IMR-90 (cell line): ENCODE measurements at regions not wholly inside any gene's neighbourhood (a gene's known extent, or its start where the extent isn't known, plus 50 kb on each side); places are given as distances from the start of the nearest gene placed in this dataset.

Source experiments
- ATAC-seq: fragments of 200-7000 bp; cut with Tn5 transposase; 2 replicates; pipeline ENCODE4 v1.9.1; 2020; ENCODE audit warnings: low read depth, mild to moderate bottlenecking, moderate library complexity
- BruUV-seq: library from RNA; stranded (reverse); fragments of 400-500 nt; replicated peaks from 2 replicates; lab custom pipeline; 2021; lab: Mats Ljungman, UMichigan
- CTCF ChIA-PET: fragments of 300-600 bp; formaldehyde crosslinking; extraction: SDS; loops from one replicate; lab custom pipeline; 2021; ENCODE audit warnings: antibody characterized with exemption; lab: Yijun Ruan, JAX
- POLR2A ChIA-PET: fragments of 300-600 bp; sonication (Branson Sonifier 250); formaldehyde crosslinking; loops from one replicate; lab custom pipeline; 2022; ENCODE audit warnings: antibody characterized with exemption; ENCODE audit not compliant: unreplicated experiment; lab: Charles Lee
- DNase-seq: peaks from one replicate; pipeline ENCODE4 v3.0.0; 2013
- H2AFZ ChIP-seq: replicated peaks from 2 replicates; pipeline ENCODE3; 2013; ENCODE audit warnings: low read length, mild to moderate bottlenecking; ENCODE audit not compliant: poor library complexity
- H2AK5ac ChIP-seq: 2 replicates; pipeline ENCODE4 v1.6.1; 2013; ENCODE audit warnings: low read depth, low read length, inconsistent platforms
- H2AK9ac ChIP-seq: replicated peaks from 2 replicates; pipeline ENCODE3; 2013; ENCODE audit warnings: mild to moderate bottlenecking, low read depth, low read length, moderate library complexity; ENCODE audit not compliant: poor library complexity
- H2BK120ac ChIP-seq: 2 replicates; pipeline ENCODE4 v1.6.1; 2013; ENCODE audit warnings: low read depth, low read length, inconsistent platforms
- H2BK15ac ChIP-seq: 3 replicates; pipeline ENCODE4 v1.6.1; 2013; ENCODE audit warnings: low read depth, low read length, inconsistent platforms
- H2BK20ac ChIP-seq: 2 replicates; pipeline ENCODE4 v1.6.1; 2013; ENCODE audit warnings: low read depth, mild to moderate bottlenecking, inconsistent platforms, low read length, moderate library complexity
- H2BK5ac ChIP-seq: 2 replicates; pipeline ENCODE4 v1.6.1; 2013; ENCODE audit warnings: mild to moderate bottlenecking, low read depth, low read length, inconsistent platforms; ENCODE audit not compliant: poor library complexity, severe bottlenecking
- H3K14ac ChIP-seq: replicated peaks from 2 replicates; pipeline ENCODE4 v1.6.1; 2013; ENCODE audit warnings: low read depth, low read length, inconsistent platforms
- H3K18ac ChIP-seq: 2 replicates; pipeline ENCODE4 v1.6.1; 2013; ENCODE audit warnings: low read depth, low read length, control low read depth
- H3K23ac ChIP-seq: 2 replicates; pipeline ENCODE4 v1.6.1; 2013; ENCODE audit warnings: low read depth, low read length, inconsistent platforms
- H3K27ac ChIP-seq: 2 replicates; pipeline ENCODE4 v1.5.1; 2013; ENCODE audit warnings: mild to moderate bottlenecking, control low read depth, low read length; ENCODE audit not compliant: insufficient read depth
- H3K27me3 ChIP-seq: 2 replicates; pipeline ENCODE4 v1.6.1; 2013; ENCODE audit warnings: low read length; ENCODE audit not compliant: control insufficient read depth, insufficient read depth
- H3K36me3 ChIP-seq: 2 replicates; pipeline ENCODE4 v1.6.1; 2013; ENCODE audit warnings: low read length, mixed read lengths; ENCODE audit not compliant: control insufficient read depth, insufficient read depth
- H3K4ac ChIP-seq: 2 replicates; pipeline ENCODE4 v1.6.1; 2013; ENCODE audit warnings: low read depth, low read length, inconsistent platforms
- H3K4me1 ChIP-seq: 2 replicates; pipeline ENCODE4 v1.6.1; 2013; ENCODE audit warnings: low read length, mixed read lengths; ENCODE audit not compliant: control insufficient read depth, insufficient read depth
- H3K4me2 ChIP-seq: 2 replicates; pipeline ENCODE4 v1.6.1; 2013; ENCODE audit warnings: low read depth, mild to moderate bottlenecking, control low read depth, low read length, moderate library complexity
- H3K4me3 ChIP-seq: 2 replicates; pipeline ENCODE4 v1.5.1; 2013; ENCODE audit warnings: low read depth, mild to moderate bottlenecking, control low read depth, low read length, moderate library complexity; ENCODE audit not compliant: insufficient read depth
- H3K56ac ChIP-seq: 2 replicates; pipeline ENCODE4 v1.6.1; 2013; ENCODE audit warnings: low read length, inconsistent platforms; ENCODE audit not compliant: insufficient read depth; ENCODE audit errors: extremely low read depth
- H3K79me1 ChIP-seq, 2 experiments: 2 replicates each; pipeline ENCODE4 v1.6.1; 2013; ENCODE audit warnings: low read length in 2 of 2, inconsistent platforms in 1 of 2, low read depth in 1 of 2
- H3K9ac ChIP-seq: 2 replicates; pipeline ENCODE4 v1.6.1; 2013; ENCODE audit warnings: low read depth, low read length, control low read depth
- H3K9me1 ChIP-seq: 2 replicates; pipeline ENCODE4 v1.6.1; 2013; ENCODE audit warnings: low read length, inconsistent platforms; ENCODE audit not compliant: insufficient read depth
- H3K9me3 ChIP-seq: 2 replicates; pipeline ENCODE4 v1.6.1; 2013; ENCODE audit warnings: low read length; ENCODE audit not compliant: control insufficient read depth, insufficient read depth
- H4K20me1 ChIP-seq: 2 replicates; pipeline ENCODE4 v1.6.1; 2013; ENCODE audit warnings: low read length, inconsistent platforms; ENCODE audit not compliant: insufficient read depth
- H4K5ac ChIP-seq: 2 replicates; pipeline ENCODE4 v1.6.1; 2013; ENCODE audit warnings: mild to moderate bottlenecking, low read depth, low read length, control low read depth
- H4K8ac ChIP-seq, 2 experiments: 2 replicates each; pipeline ENCODE4 v1.6.1; 2013; ENCODE audit warnings: low read depth in 2 of 2, low read length in 2 of 2, control low read depth in 1 of 2, inconsistent platforms in 1 of 2
- H4K91ac ChIP-seq: 2 replicates; pipeline ENCODE4 v1.6.1; 2013; ENCODE audit warnings: low read depth, low read length, inconsistent platforms; ENCODE audit not compliant: insufficient read depth
- BHLHE40 ChIP-seq: fragments of 150-350 bp; IDR thresholded peaks from 2 replicates; pipeline ENCODE4 v1.6.1; 2016; ENCODE audit warnings: mild to moderate bottlenecking, low read depth, low read length
- CEBPB ChIP-seq: IDR thresholded peaks from 2 replicates; pipeline ENCODE4 v1.6.1; 2012; ENCODE audit warnings: low read depth, low read length, improper control_type of control experiment
- CHD1 ChIP-seq: IDR thresholded peaks from 2 replicates; pipeline ENCODE4 v1.6.1; 2012; ENCODE audit warnings: low read depth, low read length, improper control_type of control experiment
- CTCF ChIP-seq: conservative IDR thresholded peaks from 2 replicates; pipeline ENCODE4 v1.5.1; 2012; ENCODE audit warnings: mild to moderate bottlenecking, low read depth, low read length, improper control_type of control experiment
- FOS ChIP-seq: fragments of 150-350 bp; IDR thresholded peaks from 2 replicates; pipeline ENCODE4 v1.6.1; 2016; ENCODE audit warnings: low read depth, low read length
- MAFK ChIP-seq: IDR thresholded peaks from 2 replicates; pipeline ENCODE4 v1.6.1; 2012; ENCODE audit warnings: low read depth, low read length, improper control_type of control experiment
- MAZ ChIP-seq: IDR thresholded peaks from 2 replicates; pipeline ENCODE4 v1.6.1; 2012; ENCODE audit warnings: low read depth, mild to moderate bottlenecking, low read length, improper control_type of control experiment, moderate library complexity, borderline replicate concordance
- MXI1 ChIP-seq: IDR thresholded peaks from 2 replicates; pipeline ENCODE4 v1.6.1; 2012; ENCODE audit warnings: low read depth, mild to moderate bottlenecking, low read length, moderate library complexity, borderline replicate concordance
- NFE2L2 ChIP-seq: fragments of 150-350 bp; IDR thresholded peaks from 2 replicates; pipeline ENCODE4 v1.6.1; 2016; ENCODE audit warnings: low read depth, mild to moderate bottlenecking, low read length
- POLR2A ChIP-seq: IDR thresholded peaks from 2 replicates; pipeline ENCODE4 v1.6.1; 2012; ENCODE audit warnings: mild to moderate bottlenecking, low read depth, low read length
- RAD21 ChIP-seq: IDR thresholded peaks from 2 replicates; pipeline ENCODE4 v1.6.1; 2012; ENCODE audit warnings: low read length, improper control_type of control experiment
- RCOR1 ChIP-seq: IDR thresholded peaks from 2 replicates; pipeline ENCODE4 v1.6.1; 2012; ENCODE audit warnings: mild to moderate bottlenecking, low read length, improper control_type of control experiment; ENCODE audit not compliant: insufficient replicate concordance
- RFX5 ChIP-seq: IDR thresholded peaks from 2 replicates; pipeline ENCODE4 v1.8.0; 2012; ENCODE audit warnings: low read depth, mild to moderate bottlenecking, low read length, moderate library complexity
- SMC3 ChIP-seq: fragments of 150-350 bp; IDR thresholded peaks from 2 replicates; pipeline ENCODE4 v1.6.1; 2016; ENCODE audit warnings: low read depth, mild to moderate bottlenecking, antibody characterized with exemption, low read length, moderate library complexity
- WGBS, 2 experiments: methylation state at CpG; one replicate each; pipeline versions ENCODE4 v1.1.5 to v1.1.7; 2013; ENCODE audit warnings: missing lambda C conversion rate in 2 of 2; ENCODE audit not compliant: insufficient read length in 1 of 2; ENCODE audit errors: extremely low coverage in 2 of 2; 5-methylcytosine and 5-hydroxymethylcytosine counted together
- dilution Hi-C: fragments of 300-500 bp; cut with HindIII; formaldehyde crosslinking; loops from one replicate; pipeline ENCODE4 v1.14.3; 2018; ENCODE audit warnings: low sequenced_read_pairs; ENCODE audit not compliant: unreplicated experiment
- in situ Hi-C: fragments of 300-500 bp; cut with MboI; formaldehyde crosslinking; loops from 3 replicates; pipeline ENCODE4 v1.14.3; 2019; ENCODE audit warnings: low sequenced_read_pairs, inconsistent platforms, mixed read lengths
- intact Hi-C: fragments of 100-400 bp; cut with micrococcal nuclease; formaldehyde crosslinking; loops from 2 replicates; pipeline ENCODE4 v1.10.0; 2022
- TF ChIP-seq, protein P1 (sequence below): fragments of 150-350 bp; IDR thresholded peaks from 2 replicates; pipeline ENCODE4 v1.6.1; 2016; ENCODE audit warnings: low read depth, mild to moderate bottlenecking, low read length, moderate library complexity, borderline replicate concordance
- TF ChIP-seq, protein P2 (sequence below): fragments of 150-350 bp; IDR thresholded peaks from 2 replicates; pipeline ENCODE4 v1.6.1; 2017; ENCODE audit warnings: mild to moderate bottlenecking, antibody characterized with exemption, low read length, low read depth

DNA sequence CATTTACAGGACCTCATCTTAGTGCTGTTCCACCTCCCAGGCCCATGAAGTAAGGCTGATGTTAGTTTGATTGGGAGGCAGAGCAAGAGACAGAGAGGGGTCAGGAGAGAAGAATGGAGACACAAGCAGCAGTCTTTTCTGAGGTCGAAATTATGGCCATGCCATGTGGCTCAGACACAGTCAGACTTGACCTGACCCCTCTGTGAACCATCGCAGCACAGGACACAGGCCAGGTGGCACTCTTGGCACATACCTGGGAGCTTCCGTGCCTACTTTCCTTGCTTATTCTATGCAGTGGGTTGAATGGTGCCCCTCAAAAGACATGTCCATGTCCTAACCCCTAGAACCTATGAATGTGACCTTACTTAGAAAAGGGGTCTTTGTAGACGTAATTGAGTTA lies 254.9 kb downstream of the MAFB start:
- H2AK9ac ChIP-seq = no peak overlapping the region
- H4K91ac ChIP-seq = no peak overlapping the region
- no peak overlapping the region for H3K14ac ChIP-seq
- H3K27ac ChIP-seq = no peak overlapping the region
- no peak overlapping the region for H2BK20ac ChIP-seq
- no peak overlapping the region for H2BK120ac ChIP-seq
- H2AFZ ChIP-seq = no peak overlapping the region
- ATAC-seq (no peak), DNase-seq (no peak)
- H4K8ac ChIP-seq = no peak overlapping the region
- H3K36me3 ChIP-seq = no peaks in the 10 kb centered on the region
- no peaks in the 10 kb centered on the region for H3K9me3 ChIP-seq
- no TSS peak for BruUV-seq
- WGBS, 2 experiments = 100% methylated on average over 1 of the region's 4 CpGs; no CpG with 5 or more reads in 1 of the 2 experiments
- no peak overlapping the region for H4K5ac ChIP-seq
- H3K9ac ChIP-seq = no peak overlapping the region
- H3K4ac ChIP-seq = no peak overlapping the region
- intact Hi-C loops (no loop called here), in situ Hi-C loops (no loop called here), dilution Hi-C loops (no loop called here)
- TF ChIP-seq POLR2A (no peak), CEBPB (no peak), MAFK (no peak), RAD21 (no peak), MAZ (no peak), CHD1 (no peak), CTCF (no peak), BHLHE40 (no peak), RCOR1 (no peak), NFE2L2 (no peak), RFX5 (no peak), FOS (no peak), MXI1 (no peak), SMC3 (no peak)
- TF ChIP-seq, protein P1, sequence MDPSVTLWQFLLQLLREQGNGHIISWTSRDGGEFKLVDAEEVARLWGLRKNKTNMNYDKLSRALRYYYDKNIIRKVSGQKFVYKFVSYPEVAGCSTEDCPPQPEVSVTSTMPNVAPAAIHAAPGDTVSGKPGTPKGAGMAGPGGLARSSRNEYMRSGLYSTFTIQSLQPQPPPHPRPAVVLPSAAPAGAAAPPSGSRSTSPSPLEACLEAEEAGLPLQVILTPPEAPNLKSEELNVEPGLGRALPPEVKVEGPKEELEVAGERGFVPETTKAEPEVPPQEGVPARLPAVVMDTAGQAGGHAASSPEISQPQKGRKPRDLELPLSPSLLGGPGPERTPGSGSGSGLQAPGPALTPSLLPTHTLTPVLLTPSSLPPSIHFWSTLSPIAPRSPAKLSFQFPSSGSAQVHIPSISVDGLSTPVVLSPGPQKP = no peak
- TF ChIP-seq, protein P2, sequence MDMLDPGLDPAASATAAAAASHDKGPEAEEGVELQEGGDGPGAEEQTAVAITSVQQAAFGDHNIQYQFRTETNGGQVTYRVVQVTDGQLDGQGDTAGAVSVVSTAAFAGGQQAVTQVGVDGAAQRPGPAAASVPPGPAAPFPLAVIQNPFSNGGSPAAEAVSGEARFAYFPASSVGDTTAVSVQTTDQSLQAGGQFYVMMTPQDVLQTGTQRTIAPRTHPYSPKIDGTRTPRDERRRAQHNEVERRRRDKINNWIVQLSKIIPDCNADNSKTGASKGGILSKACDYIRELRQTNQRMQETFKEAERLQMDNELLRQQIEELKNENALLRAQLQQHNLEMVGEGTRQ = no peak
- H3K18ac ChIP-seq = no peak overlapping the region
- ChIA-PET CTCF (no interaction called here), POLR2A (no interaction called here)
- no peaks in the 10 kb centered on the region for H4K20me1 ChIP-seq
- no peak overlapping the region for H2AK5ac ChIP-seq
- no peak overlapping the region for H2BK5ac ChIP-seq
- H3K4me3 ChIP-seq = no peak overlapping the region
- no peak overlapping the region for H3K56ac ChIP-seq
- H3K4me1 ChIP-seq = no peaks in the 10 kb centered on the region
- no peak overlapping the region for H3K23ac ChIP-seq
- H3K79me1 ChIP-seq = no peaks in the 10 kb centered on the region
- no peak overlapping the region for H3K4me2 ChIP-seq
- no peaks in the 10 kb centered on the region for H3K9me1 ChIP-seq
- no peak overlapping the region for H2BK15ac ChIP-seq
- H3K27me3 ChIP-seq = no peaks in the 10 kb centered on the region
